NCI-H1417 (cell line): ENCODE measurements at regions not wholly inside any gene's neighbourhood (a gene's known extent, or its start where the extent isn't known, plus 50 kb on each side); places are given as distances from the start of the nearest gene placed in this dataset.
"Not testable (repeated sequence)": the region's sequence is repeated elsewhere in the genome, so short reads cannot be mapped to it uniquely, and the experiment has no call there.

Experiments used
- DNase-seq, 3 experiments: peaks; one replicate each; lab custom pipeline; 2025; lab: John Stamatoyannopoulos, UW

GRCh38 chr3:21989341-21990042 lies 238.5 kb upstream of the ZNF385D start:
- DNase-seq = peak in 2 of 3 experiments; percentile 18 to 55

GRCh38 chr3:21991061-21991460 lies 240.1 kb upstream of the ZNF385D start:
- no peak for DNase-seq

- DNase-seq = no peak
Measured at GRCh38 chr3:21995079-21995607, 244.1 kb upstream of the ZNF385D start.

- DNase-seq = no peak
Measured at GRCh38 chr3:22007368-22007767, 256.4 kb upstream of the ZNF385D start.

GRCh38 chr3:22010997-22011396 lies 260.0 kb upstream of the ZNF385D start:
- DNase-seq = no peak

GRCh38 chr3:22012471-22012870 lies 261.5 kb upstream of the ZNF385D start:
- no peak for DNase-seq

- peak in 1 of 3 experiments; percentile 0 for DNase-seq
Measured at GRCh38 chr3:22013641-22014040, 262.6 kb upstream of the ZNF385D start.

GRCh38 chr3:22016197-22016596 lies 265.2 kb upstream of the ZNF385D start:
- peak in 1 of 3 experiments; percentile 18 for DNase-seq

GRCh38 chr3:22024638-22025037 lies 273.6 kb upstream of the ZNF385D start:
- not testable (repeated sequence) for DNase-seq

GRCh38 chr3:22029480-22029879 lies 278.5 kb upstream of the ZNF385D start:
- DNase-seq = no peak

GRCh38 chr3:22039161-22039560 lies 288.2 kb upstream of the ZNF385D start:
- DNase-seq = peak in 1 of 3 experiments; percentile 1

- no peak for DNase-seq
Measured at GRCh38 chr3:22040150-22040549, 289.1 kb upstream of the ZNF385D start.

GRCh38 chr3:22045882-22046281 lies 294.9 kb upstream of the ZNF385D start:
- DNase-seq = peak in 2 of 3 experiments; percentile 55 to 92

GRCh38 chr3:22063500-22063899 lies 312.5 kb upstream of the ZNF385D start:
- DNase-seq = no peak

GRCh38 chr3:22068619-22069018 lies 317.6 kb upstream of the ZNF385D start:
- no peak for DNase-seq

- no peak for DNase-seq
Measured at GRCh38 chr3:22088204-22088603, 337.2 kb upstream of the ZNF385D start.

- peak; percentile 19 to 72 (median 47) for DNase-seq
Measured at GRCh38 chr3:22089284-22089683, 338.3 kb upstream of the ZNF385D start.

- no peak for DNase-seq
Measured at GRCh38 chr3:22091329-22091728, 340.3 kb upstream of the ZNF385D start.

GRCh38 chr3:22098021-22098420 lies 347.0 kb upstream of the ZNF385D start:
- DNase-seq = no peak

- no peak for DNase-seq
Measured at GRCh38 chr3:22101351-22101750, 350.3 kb upstream of the ZNF385D start.

- no peak for DNase-seq
Measured at GRCh38 chr3:22101811-22102210, 350.8 kb upstream of the ZNF385D start.

GRCh38 chr3:22103423-22103822 lies 352.4 kb upstream of the ZNF385D start:
- no peak for DNase-seq

GRCh38 chr3:22106213-22106896 lies 355.3 kb upstream of the ZNF385D start:
- no peak for DNase-seq
